Mammary epithelial cell (primary cell): ENCODE measurements at regions not wholly inside any gene's neighbourhood (a gene's known extent, or its start where the extent isn't known, plus 50 kb on each side); places are given as distances from the start of the nearest gene placed in this dataset.

Experiments
- EZH2 ChIP-seq: IDR thresholded peaks from 2 replicates; pipeline ENCODE4 v1.6.1; 2012; ENCODE audit warnings: low read length, inconsistent platforms, borderline replicate concordance
- TF ChIP-seq, protein P1 (sequence below), 2 donors: IDR thresholded peaks in 1 of 2; conservative IDR thresholded peaks in 1 of 2; 2 replicates each; pipeline ENCODE4 v1.5.1; 2011 to 2012; ENCODE audit warnings: inconsistent platforms in 2 of 2, low read length in 2 of 2, mild to moderate bottlenecking in 2 of 2, control low read depth in 1 of 2, low read depth in 1 of 2; ENCODE audit not compliant: insufficient read depth in 1 of 2; ENCODE audit errors: extremely low read depth in 1 of 2

DNA sequence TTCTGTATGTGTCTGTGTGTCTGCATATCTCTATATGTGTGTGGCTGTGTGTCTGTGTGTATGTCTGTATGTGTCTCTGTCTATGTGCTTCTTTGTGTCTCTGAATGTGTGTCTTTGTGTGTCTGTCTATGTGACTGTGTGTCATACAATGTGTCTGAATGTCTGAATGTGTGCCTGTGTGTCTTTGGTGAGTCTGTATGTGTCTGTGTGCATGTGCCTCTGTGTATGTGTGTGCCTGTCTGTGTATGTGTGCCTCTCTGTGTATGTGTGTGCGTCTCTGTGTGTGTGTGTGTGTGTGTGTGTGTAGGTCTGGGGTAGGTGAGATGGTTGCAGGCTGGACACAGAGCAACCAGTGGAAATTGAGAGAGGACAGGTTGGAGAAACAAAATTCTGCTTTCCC, 435.3 kb downstream of the ARHGEF28 start:
- TF ChIP-seq EZH2: no peak
- TF ChIP-seq, protein P1, sequence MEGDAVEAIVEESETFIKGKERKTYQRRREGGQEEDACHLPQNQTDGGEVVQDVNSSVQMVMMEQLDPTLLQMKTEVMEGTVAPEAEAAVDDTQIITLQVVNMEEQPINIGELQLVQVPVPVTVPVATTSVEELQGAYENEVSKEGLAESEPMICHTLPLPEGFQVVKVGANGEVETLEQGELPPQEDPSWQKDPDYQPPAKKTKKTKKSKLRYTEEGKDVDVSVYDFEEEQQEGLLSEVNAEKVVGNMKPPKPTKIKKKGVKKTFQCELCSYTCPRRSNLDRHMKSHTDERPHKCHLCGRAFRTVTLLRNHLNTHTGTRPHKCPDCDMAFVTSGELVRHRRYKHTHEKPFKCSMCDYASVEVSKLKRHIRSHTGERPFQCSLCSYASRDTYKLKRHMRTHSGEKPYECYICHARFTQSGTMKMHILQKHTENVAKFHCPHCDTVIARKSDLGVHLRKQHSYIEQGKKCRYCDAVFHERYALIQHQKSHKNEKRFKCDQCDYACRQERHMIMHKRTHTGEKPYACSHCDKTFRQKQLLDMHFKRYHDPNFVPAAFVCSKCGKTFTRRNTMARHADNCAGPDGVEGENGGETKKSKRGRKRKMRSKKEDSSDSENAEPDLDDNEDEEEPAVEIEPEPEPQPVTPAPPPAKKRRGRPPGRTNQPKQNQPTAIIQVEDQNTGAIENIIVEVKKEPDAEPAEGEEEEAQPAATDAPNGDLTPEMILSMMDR (conservative IDR thresholded peaks at IDR 0.05 in 1 of 2, IDR thresholded peaks at IDR 0.05 in 1 of 2; ENCODE audit: extremely low read depth in 1 of 2, insufficient read depth in 1 of 2, low read depth in 1 of 2, low read length in 2 of 2): no peak
